ENCODE measurements at regions not wholly inside any gene's neighbourhood (a gene's known extent, or its start where the extent isn't known, plus 50 kb on each side); places are given as distances from the start of the nearest gene placed in this dataset.

DNA sequence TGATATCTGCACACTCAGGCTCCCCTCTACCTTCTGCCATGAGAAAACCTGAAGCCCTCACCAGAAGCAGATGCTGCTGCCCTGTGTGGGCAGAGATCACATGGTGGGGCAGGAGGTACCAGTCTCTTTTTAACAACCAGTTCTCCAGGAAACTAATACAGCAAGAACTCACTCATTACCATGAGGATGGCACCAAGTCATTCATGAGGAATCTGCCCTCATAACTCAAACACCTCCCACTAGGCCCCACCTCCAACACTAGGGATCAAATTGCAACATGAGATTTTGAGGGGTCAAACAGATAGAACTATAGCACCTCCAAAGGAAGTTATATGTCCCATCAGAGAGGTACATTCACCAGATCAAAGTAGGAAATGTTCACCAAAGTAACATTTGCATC lies 136.3 kb upstream of the SHB start:
- Histone ChIP-seq H3K4me3 (ENCODE audit: insufficient read length, low read depth) (no peak overlapping the region), H3K9me3 (ENCODE audit: insufficient read depth, low read length) (peaks cover 35% of the 10 kb centered on the region), H3K36me3 (ENCODE audit: insufficient read depth, insufficient read length, low read length) (no peaks in the 10 kb centered on the region), H3K9ac (ENCODE audit: insufficient read length, low read depth) (no peak overlapping the region), H3K4me1 (ENCODE audit: insufficient read depth, insufficient read length) (no peaks in the 10 kb centered on the region), H3K27me3 (ENCODE audit: insufficient read depth, insufficient read length) (peaks cover 92% of the 10 kb centered on the region)
- TF ChIP-seq ZNF274 (IDR thresholded peaks at IDR 0.05; ENCODE audit: low read depth, low read length) (no peak), YY1 (IDR thresholded peaks at IDR 0.05; ENCODE audit: insufficient read depth, insufficient read length) (no peak), SUZ12 (IDR thresholded peaks at IDR 0.05; ENCODE audit: extremely low read depth, insufficient read depth, insufficient read length) (no peak)
- no peak for DNase-seq (ENCODE audit: low read depth, low spot score)

DNA sequence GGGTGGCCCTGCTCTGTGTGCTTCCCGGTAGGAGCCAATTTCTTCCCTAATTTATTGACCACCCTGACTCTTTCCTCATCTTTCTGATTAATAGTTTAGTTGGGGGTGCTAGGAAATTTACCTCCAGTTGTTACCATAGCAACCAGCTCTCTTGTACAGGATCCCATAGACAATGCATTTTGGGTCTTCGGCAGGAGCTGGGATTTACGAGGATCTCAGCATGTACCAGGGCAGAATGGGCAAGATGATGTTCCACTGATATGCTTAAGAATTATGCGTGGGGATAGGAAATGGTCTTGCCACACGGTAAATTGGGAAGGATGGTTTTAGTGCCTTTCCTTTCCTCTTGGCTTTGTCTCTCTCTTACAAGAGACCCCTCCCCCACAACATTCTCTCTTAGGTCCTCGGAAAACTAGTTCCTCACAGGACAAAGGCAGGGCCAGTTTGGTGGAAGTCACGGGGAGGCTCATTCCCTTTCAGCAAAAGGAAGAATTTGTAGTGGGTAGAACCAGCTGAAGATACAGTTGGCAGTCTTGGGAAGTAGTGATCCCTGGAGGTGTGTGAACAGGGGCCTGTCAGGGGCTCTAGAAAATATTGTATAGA lies 133.4 kb upstream of the SHB start:
- no peak for TF ChIP-seq SUZ12 (IDR thresholded peaks at IDR 0.05; ENCODE audit: extremely low read depth, insufficient read depth, insufficient read length)
- TF ChIP-seq ZNF274 (IDR thresholded peaks at IDR 0.05; ENCODE audit: low read depth, low read length): no peak
- no peak for TF ChIP-seq YY1 (IDR thresholded peaks at IDR 0.05; ENCODE audit: insufficient read depth, insufficient read length)
- no peaks in the 10 kb centered on the region for H3K36me3 ChIP-seq (ENCODE audit: insufficient read depth, insufficient read length, low read length)
- DNase-seq (ENCODE audit: low read depth, low spot score): no peak
- H3K27me3 ChIP-seq (ENCODE audit: insufficient read depth, insufficient read length): peaks cover 88% of the 10 kb centered on the region
- H3K9ac ChIP-seq (ENCODE audit: insufficient read length, low read depth): no peak overlapping the region
- peaks cover 3% of the 10 kb centered on the region for H3K4me1 ChIP-seq (ENCODE audit: insufficient read depth, insufficient read length)
- H3K4me3 ChIP-seq (ENCODE audit: insufficient read length, low read depth): no peak overlapping the region
- H3K9me3 ChIP-seq (ENCODE audit: insufficient read depth, low read length): peaks cover 21% of the 10 kb centered on the region

DNA sequence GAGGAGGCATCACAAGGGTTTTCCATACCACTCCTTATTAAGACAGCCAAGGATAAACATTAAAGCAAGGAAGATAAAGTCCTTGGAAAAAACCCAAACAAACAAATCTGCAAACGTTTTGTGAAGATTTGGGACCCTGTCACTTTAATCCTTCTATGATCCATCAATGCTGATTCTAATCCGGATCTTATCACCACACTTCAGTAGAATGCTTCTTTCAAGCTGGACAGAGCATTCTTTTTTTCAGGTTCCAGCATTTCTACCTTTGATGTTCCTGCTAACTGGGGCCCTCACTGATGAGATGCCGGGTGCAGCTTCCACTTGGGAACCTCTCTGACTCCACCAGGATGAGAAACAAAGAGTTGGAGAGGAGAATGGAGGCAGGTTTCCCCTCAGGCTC lies 132.8 kb upstream of the SHB start:
- no peak overlapping the region for H3K4me3 ChIP-seq (ENCODE audit: insufficient read length, low read depth)
- no peak for DNase-seq (ENCODE audit: low read depth, low spot score)
- no peak overlapping the region for H3K9ac ChIP-seq (ENCODE audit: insufficient read length, low read depth)
- no peaks in the 10 kb centered on the region for H3K36me3 ChIP-seq (ENCODE audit: insufficient read depth, insufficient read length, low read length)
- peaks cover 15% of the 10 kb centered on the region; the same call in 1 of the 2 replicates for H3K9me3 ChIP-seq (ENCODE audit: insufficient read depth, low read length)
- peaks cover 86% of the 10 kb centered on the region for H3K27me3 ChIP-seq (ENCODE audit: insufficient read depth, insufficient read length)
- H3K4me1 ChIP-seq (ENCODE audit: insufficient read depth, insufficient read length): peaks cover 6% of the 10 kb centered on the region
- TF ChIP-seq SUZ12 (IDR thresholded peaks at IDR 0.05; ENCODE audit: extremely low read depth, insufficient read depth, insufficient read length) (no peak), ZNF274 (IDR thresholded peaks at IDR 0.05; ENCODE audit: low read depth, low read length) (no peak), YY1 (IDR thresholded peaks at IDR 0.05; ENCODE audit: insufficient read depth, insufficient read length) (no peak)

DNA sequence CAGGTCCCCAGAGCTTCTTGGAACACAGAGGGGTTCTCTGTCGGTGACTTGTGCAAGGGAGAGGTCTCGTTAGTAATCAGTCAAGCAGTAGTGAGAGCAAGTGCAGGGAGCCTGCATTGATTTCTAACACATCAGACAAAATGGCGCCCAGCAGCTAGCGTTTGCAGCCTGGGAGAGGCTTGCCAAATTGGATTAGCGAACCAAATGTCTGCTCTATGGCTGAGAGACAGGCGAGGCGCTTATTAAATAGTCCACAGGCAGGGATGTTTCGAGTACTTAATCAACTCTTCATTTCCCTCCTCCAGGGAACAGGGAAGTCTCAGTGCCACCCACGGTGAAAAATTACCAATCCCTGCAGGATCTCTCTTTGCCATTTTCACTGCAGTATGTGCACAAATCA lies 131.4 kb upstream of the SHB start:
- Histone ChIP-seq H3K9me3 (ENCODE audit: insufficient read depth, low read length) (peaks cover 15% of the 10 kb centered on the region; the same call in 1 of the 2 replicates), H3K4me3 (ENCODE audit: insufficient read length, low read depth) (no peak overlapping the region), H3K27me3 (ENCODE audit: insufficient read depth, insufficient read length) (peaks cover 81% of the 10 kb centered on the region), H3K36me3 (ENCODE audit: insufficient read depth, insufficient read length, low read length) (no peaks in the 10 kb centered on the region), H3K9ac (ENCODE audit: insufficient read length, low read depth) (no peak overlapping the region), H3K4me1 (ENCODE audit: insufficient read depth, insufficient read length) (peaks cover 6% of the 10 kb centered on the region)
- no peak for DNase-seq (ENCODE audit: low read depth, low spot score)
- TF ChIP-seq ZNF274 (IDR thresholded peaks at IDR 0.05; ENCODE audit: low read depth, low read length): no peak
- TF ChIP-seq SUZ12 (IDR thresholded peaks at IDR 0.05; ENCODE audit: extremely low read depth, insufficient read depth, insufficient read length): no peak

DNA sequence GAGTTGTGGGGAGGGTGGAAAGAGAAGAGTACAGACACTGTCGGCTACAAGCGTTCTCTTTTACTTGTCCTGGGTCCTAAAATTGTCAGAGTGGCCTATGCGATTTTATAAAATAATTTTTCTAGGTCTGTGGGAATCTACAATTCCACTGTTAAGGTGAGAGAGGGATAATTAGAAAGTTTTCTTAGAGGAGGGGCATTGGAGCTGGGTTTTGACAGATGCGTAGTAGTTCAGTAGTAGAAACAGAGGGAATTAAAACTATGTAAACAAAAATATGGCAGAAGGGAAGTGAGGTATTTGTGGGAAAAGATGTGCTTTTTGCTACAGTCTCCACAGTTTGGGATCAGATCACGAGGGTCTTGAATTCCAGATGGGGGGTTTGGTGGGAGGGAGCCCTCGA lies 129.1 kb upstream of the SHB start:
- Histone ChIP-seq H3K4me3 (ENCODE audit: insufficient read length, low read depth) (no peak overlapping the region), H3K4me1 (ENCODE audit: insufficient read depth, insufficient read length) (peaks cover 6% of the 10 kb centered on the region), H3K9me3 (ENCODE audit: insufficient read depth, low read length) (peaks cover 15% of the 10 kb centered on the region; the same call in 1 of the 2 replicates), H3K36me3 (ENCODE audit: insufficient read depth, insufficient read length, low read length) (no peaks in the 10 kb centered on the region), H3K9ac (ENCODE audit: insufficient read length, low read depth) (no peak overlapping the region), H3K27me3 (ENCODE audit: insufficient read depth, insufficient read length) (peaks cover 68% of the 10 kb centered on the region)
- TF ChIP-seq ZNF274 (IDR thresholded peaks at IDR 0.05; ENCODE audit: low read depth, low read length) (no peak), YY1 (IDR thresholded peaks at IDR 0.05; ENCODE audit: insufficient read depth, insufficient read length) (no peak), SUZ12 (IDR thresholded peaks at IDR 0.05; ENCODE audit: extremely low read depth, insufficient read depth, insufficient read length) (no peak)
- DNase-seq (ENCODE audit: low read depth, low spot score): no peak

DNA sequence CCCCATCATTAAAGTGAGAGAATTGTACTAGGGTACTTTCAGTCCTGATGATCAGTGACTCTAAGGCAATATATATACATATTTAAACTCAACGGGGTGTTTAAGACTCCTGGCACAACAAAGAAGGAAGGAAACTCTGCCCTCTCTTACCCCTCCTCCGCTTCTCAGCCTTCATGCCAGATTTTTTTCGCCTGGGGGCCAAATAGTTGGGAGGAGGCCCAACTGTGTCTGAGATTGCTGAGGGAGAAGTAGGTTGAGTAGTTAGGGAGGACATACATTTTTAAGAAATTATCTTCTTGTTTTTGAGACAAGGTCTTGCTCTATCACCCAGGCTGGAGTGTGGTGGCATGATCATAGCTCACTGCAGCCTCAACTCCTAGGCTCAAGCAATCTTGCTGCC lies 127.7 kb upstream of the SHB start:
- Histone ChIP-seq H3K27me3 (ENCODE audit: insufficient read depth, insufficient read length) (peaks cover 70% of the 10 kb centered on the region), H3K36me3 (ENCODE audit: insufficient read depth, insufficient read length, low read length) (no peaks in the 10 kb centered on the region), H3K9ac (ENCODE audit: insufficient read length, low read depth) (no peak overlapping the region), H3K4me1 (ENCODE audit: insufficient read depth, insufficient read length) (peaks cover 6% of the 10 kb centered on the region), H3K4me3 (ENCODE audit: insufficient read length, low read depth) (no peak overlapping the region), H3K9me3 (ENCODE audit: insufficient read depth, low read length) (peaks cover 11% of the 10 kb centered on the region; the same call in 1 of the 2 replicates)
- no peak for DNase-seq (ENCODE audit: low read depth, low spot score)
- no peak for TF ChIP-seq SUZ12 (IDR thresholded peaks at IDR 0.05; ENCODE audit: extremely low read depth, insufficient read depth, insufficient read length)
- no peak for TF ChIP-seq ZNF274 (IDR thresholded peaks at IDR 0.05; ENCODE audit: low read depth, low read length)
- TF ChIP-seq YY1 (IDR thresholded peaks at IDR 0.05; ENCODE audit: insufficient read depth, insufficient read length): no peak

DNA sequence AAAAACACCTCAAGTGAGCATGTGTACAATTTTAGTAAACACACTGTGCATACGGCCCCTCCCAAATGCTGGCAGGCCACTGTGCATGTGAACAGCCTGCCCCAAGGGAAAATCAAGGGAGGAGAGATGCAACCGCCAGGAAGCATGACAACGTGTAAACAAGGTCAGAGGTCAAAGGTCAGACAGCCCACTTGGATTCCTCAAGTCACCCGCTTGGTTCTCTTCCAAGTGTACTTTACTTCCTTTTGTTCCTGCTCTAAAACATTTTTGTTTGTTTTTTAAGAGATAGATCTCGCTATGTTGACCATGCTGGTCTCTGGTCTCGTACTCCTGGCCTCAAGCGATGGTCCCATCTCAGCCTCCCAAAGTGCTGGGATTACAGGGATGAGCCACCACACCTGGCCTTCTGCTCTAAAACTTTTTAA lies 126.7 kb upstream of the SHB start:
- Histone ChIP-seq H3K9me3 (ENCODE audit: insufficient read depth, low read length) (peaks cover 1% of the 10 kb centered on the region; the same call in 1 of the 2 replicates), H3K4me1 (ENCODE audit: insufficient read depth, insufficient read length) (peaks cover 6% of the 10 kb centered on the region), H3K36me3 (ENCODE audit: insufficient read depth, insufficient read length, low read length) (no peaks in the 10 kb centered on the region), H3K9ac (ENCODE audit: insufficient read length, low read depth) (no peak overlapping the region), H3K4me3 (ENCODE audit: insufficient read length, low read depth) (no peak overlapping the region), H3K27me3 (ENCODE audit: insufficient read depth, insufficient read length) (peaks cover 69% of the 10 kb centered on the region)
- no peak for TF ChIP-seq YY1 (IDR thresholded peaks at IDR 0.05; ENCODE audit: insufficient read depth, insufficient read length)
- TF ChIP-seq ZNF274 (IDR thresholded peaks at IDR 0.05; ENCODE audit: low read depth, low read length): no peak
- no peak for TF ChIP-seq SUZ12 (IDR thresholded peaks at IDR 0.05; ENCODE audit: extremely low read depth, insufficient read depth, insufficient read length)
- no peak for DNase-seq (ENCODE audit: low read depth, low spot score)
